Parathyroid adenoma (tissue), 2 donors: ENCODE measurements at regions not wholly inside any gene's neighbourhood (a gene's known extent, or its start where the extent isn't known, plus 50 kb on each side); places are given as distances from the start of the nearest gene placed in this dataset.
"Not testable (repeated sequence)": the region's sequence is repeated elsewhere in the genome, so short reads cannot be mapped to it uniquely, and the experiment has no call there.

Source experiments
- H2AFZ ChIP-seq: fragments of 300-600 bp; sonication (generic); one replicate; pipeline ENCODE4 v1.7.0; 2017; ENCODE audit warnings: antibody characterized with exemption, mild to moderate bottlenecking
- H3K27ac ChIP-seq: fragments of 300-600 bp; sonication (generic); one replicate; pipeline ENCODE4 v1.7.0; 2017
- H3K27me3 ChIP-seq: fragments of 300-600 bp; sonication (generic); one replicate; pipeline ENCODE4 v1.7.0; 2017; ENCODE audit warnings: low read length; ENCODE audit not compliant: control insufficient read depth, insufficient read depth
- H3K36me3 ChIP-seq: fragments of 300-600 bp; sonication (generic); one replicate; pipeline ENCODE4 v1.7.0; 2017; ENCODE audit warnings: low read length; ENCODE audit not compliant: control insufficient read depth, insufficient read depth
- H3K4me1 ChIP-seq: fragments of 300-600 bp; sonication (generic); one replicate; pipeline ENCODE4 v1.7.0; 2017; ENCODE audit warnings: control low read depth
- H3K4me2 ChIP-seq: fragments of 300-600 bp; sonication (generic); one replicate; pipeline ENCODE4 v1.7.0; 2017; ENCODE audit warnings: low read length
- H3K4me3 ChIP-seq: fragments of 300-600 bp; sonication (generic); one replicate; pipeline ENCODE4 v1.7.0; 2017; ENCODE audit warnings: low read depth, low read length
- H3K79me2 ChIP-seq: fragments of 300-600 bp; sonication (generic); one replicate; pipeline ENCODE4 v1.7.0; 2017; ENCODE audit warnings: control low read depth
- H3K9ac ChIP-seq: fragments of 300-600 bp; sonication (generic); one replicate; pipeline ENCODE4 v1.7.0; 2017; ENCODE audit warnings: mild to moderate bottlenecking
- H3K9me3 ChIP-seq: fragments of 300-600 bp; sonication (generic); one replicate; pipeline ENCODE4 v1.7.0; 2017; ENCODE audit warnings: low read length; ENCODE audit not compliant: control insufficient read depth
- TF ChIP-seq, protein P1 (sequence below): fragments of 300-600 bp; sonication (generic); IDR thresholded peaks from one replicate; pipeline ENCODE4 v1.7.0; 2017; ENCODE audit warnings: antibody characterized with exemption, mild to moderate bottlenecking
- donor health status: primary hyperparathyroidism.

- H3K4me3 ChIP-seq, result no peak overlapping the region
- no peak overlapping the region for H2AFZ ChIP-seq
- no peaks in the 10 kb centered on the region for H3K4me1 ChIP-seq
- no peak overlapping the region for H3K27ac ChIP-seq
- no peaks in the 10 kb centered on the region for H3K27me3 ChIP-seq
- TF ChIP-seq, protein P1, sequence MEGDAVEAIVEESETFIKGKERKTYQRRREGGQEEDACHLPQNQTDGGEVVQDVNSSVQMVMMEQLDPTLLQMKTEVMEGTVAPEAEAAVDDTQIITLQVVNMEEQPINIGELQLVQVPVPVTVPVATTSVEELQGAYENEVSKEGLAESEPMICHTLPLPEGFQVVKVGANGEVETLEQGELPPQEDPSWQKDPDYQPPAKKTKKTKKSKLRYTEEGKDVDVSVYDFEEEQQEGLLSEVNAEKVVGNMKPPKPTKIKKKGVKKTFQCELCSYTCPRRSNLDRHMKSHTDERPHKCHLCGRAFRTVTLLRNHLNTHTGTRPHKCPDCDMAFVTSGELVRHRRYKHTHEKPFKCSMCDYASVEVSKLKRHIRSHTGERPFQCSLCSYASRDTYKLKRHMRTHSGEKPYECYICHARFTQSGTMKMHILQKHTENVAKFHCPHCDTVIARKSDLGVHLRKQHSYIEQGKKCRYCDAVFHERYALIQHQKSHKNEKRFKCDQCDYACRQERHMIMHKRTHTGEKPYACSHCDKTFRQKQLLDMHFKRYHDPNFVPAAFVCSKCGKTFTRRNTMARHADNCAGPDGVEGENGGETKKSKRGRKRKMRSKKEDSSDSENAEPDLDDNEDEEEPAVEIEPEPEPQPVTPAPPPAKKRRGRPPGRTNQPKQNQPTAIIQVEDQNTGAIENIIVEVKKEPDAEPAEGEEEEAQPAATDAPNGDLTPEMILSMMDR, result no peak
- no peak overlapping the region for H3K4me2 ChIP-seq
- no peaks in the 10 kb centered on the region for H3K79me2 ChIP-seq
- no peaks in the 10 kb centered on the region for H3K9me3 ChIP-seq
- H3K9ac ChIP-seq, result no peak overlapping the region
- H3K36me3 ChIP-seq, result no peaks in the 10 kb centered on the region
Observed at GRCh38 chr1:25011943-25012638, 82.0 kb upstream of the RUNX3 start.

- no peaks in the 10 kb centered on the region for H3K9me3 ChIP-seq
Observed at GRCh38 chr1:25011275-25011674, 81.2 kb upstream of the RUNX3 start.

GRCh38 chr1:25009671-25010262 lies 79.7 kb upstream of the RUNX3 start:
- TF ChIP-seq, protein P1, result no peak
- H3K79me2 ChIP-seq, result no peaks in the 10 kb centered on the region
- H3K36me3 ChIP-seq, result no peaks in the 10 kb centered on the region
- H3K9me3 ChIP-seq, result no peaks in the 10 kb centered on the region
- no peaks in the 10 kb centered on the region for H3K27me3 ChIP-seq
- H3K4me3 ChIP-seq, result no peak overlapping the region
- H3K27ac ChIP-seq, result no peak overlapping the region
- no peak overlapping the region for H2AFZ ChIP-seq
- no peaks in the 10 kb centered on the region for H3K4me1 ChIP-seq
- H3K9ac ChIP-seq, result no peak overlapping the region
- no peak overlapping the region for H3K4me2 ChIP-seq

More at GRCh38 chr1:25011275-25011674, 81.2 kb upstream of the RUNX3 start:
- Histone ChIP-seq H3K4me2 (no peak overlapping the region), H3K79me2 (no peaks in the 10 kb centered on the region), H3K27me3 (no peaks in the 10 kb centered on the region), H3K9ac (no peak overlapping the region), H3K36me3 (no peaks in the 10 kb centered on the region), H3K4me3 (no peak overlapping the region), H2AFZ (no peak overlapping the region), H3K4me1 (no peaks in the 10 kb centered on the region), H3K27ac (no peak overlapping the region)
- TF ChIP-seq, protein P1, result no peak

DNA sequence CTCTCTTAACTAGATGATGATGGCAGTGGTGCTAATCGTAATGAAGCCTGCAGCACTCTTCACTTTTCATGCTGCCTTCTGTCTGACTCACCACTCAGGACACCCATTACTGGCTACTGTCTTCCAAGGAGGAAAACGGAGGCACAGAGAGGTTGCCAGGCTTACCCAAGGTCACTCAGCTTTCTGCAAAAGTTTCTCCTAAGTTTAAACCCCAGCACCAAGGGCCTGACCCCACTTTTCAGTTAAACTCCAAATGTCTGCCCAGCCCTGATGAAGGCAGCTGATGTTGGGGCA lies 78.1 kb upstream of the RUNX3 start:
- H3K4me2 ChIP-seq, result no peak overlapping the region
- no peak overlapping the region for H3K4me3 ChIP-seq
- no peaks in the 10 kb centered on the region for H3K4me1 ChIP-seq
- no peaks in the 10 kb centered on the region for H3K79me2 ChIP-seq
- no peaks in the 10 kb centered on the region for H3K27me3 ChIP-seq
- no peak overlapping the region for H3K27ac ChIP-seq
- TF ChIP-seq, protein P1, result no peak
- H3K9ac ChIP-seq, result no peak overlapping the region
- H3K36me3 ChIP-seq, result no peaks in the 10 kb centered on the region
- H3K9me3 ChIP-seq, result no peaks in the 10 kb centered on the region
- H2AFZ ChIP-seq, result no peak overlapping the region

DNA sequence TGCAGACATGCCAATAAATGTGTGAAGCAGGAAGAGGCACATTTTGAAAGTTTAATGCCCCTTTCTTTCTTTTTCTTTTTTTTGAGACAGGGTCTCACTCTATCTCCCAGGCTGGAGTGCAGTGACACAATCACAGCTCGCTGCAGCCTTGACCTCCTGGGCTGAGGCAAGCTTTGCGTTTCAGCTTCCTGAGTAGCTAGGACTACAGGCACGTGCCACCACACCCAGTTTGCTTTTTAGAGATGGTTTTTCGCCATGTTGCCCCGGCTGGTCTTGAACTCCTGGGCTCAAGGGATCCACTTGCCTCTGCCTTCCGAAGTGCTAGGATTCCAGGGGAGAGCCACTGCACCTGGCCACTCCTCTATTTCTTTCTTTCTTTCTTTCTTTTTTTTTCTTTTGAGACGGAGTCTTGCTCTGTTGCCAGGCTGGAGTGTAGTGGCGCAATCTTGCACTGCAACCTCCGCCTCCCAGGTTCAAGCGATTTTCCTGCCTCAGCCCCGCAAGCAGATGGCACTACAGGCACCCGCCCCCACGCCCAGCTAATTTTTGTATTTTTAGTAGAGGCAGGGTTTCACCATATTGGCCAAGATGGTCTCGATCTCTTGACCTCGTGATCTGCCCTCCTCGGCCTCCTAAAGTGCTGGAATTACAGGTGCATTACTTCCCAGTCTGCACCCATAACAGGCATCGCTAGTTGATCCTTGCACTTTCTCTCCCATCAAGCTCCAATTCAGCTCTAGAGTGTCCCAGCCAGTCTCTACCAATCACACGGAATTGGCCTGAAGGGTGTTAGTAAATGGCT lies 77.5 kb upstream of the RUNX3 start:
- H3K4me2 ChIP-seq, H3K9me3 ChIP-seq, H3K27ac ChIP-seq, H3K4me3 ChIP-seq, H3K36me3 ChIP-seq, H3K79me2 ChIP-seq, H3K9ac ChIP-seq, H3K4me1 ChIP-seq, H2AFZ ChIP-seq, H3K27me3 ChIP-seq: not testable (repeated sequence)
